ENCODE measurements at regions not wholly inside any gene's neighbourhood (a gene's known extent, or its start where the extent isn't known, plus 50 kb on each side); places are given as distances from the start of the nearest gene placed in this dataset.

DNA sequence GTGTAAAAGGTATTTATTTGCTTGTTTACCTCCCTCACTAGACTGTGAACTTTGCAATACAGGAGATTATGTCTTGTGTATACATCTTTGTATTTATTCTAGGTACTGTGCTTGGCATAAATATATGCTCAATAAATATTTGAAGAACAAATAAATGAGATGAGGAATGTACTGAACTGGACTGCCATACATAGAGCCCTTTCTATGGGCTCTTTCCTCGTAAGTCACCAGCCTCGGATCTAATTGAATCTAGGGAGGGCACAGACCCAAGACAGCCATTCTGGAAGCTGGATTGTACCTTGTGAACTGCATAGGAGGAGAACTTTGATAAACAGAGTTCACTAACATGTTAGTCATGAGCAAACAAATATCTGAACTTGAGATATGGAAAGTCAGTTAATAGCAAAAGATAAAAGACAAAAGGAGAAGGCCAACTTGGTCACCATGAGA lies 503.9 kb downstream of the INSC start:
- TF ChIP-seq, protein P1, sequence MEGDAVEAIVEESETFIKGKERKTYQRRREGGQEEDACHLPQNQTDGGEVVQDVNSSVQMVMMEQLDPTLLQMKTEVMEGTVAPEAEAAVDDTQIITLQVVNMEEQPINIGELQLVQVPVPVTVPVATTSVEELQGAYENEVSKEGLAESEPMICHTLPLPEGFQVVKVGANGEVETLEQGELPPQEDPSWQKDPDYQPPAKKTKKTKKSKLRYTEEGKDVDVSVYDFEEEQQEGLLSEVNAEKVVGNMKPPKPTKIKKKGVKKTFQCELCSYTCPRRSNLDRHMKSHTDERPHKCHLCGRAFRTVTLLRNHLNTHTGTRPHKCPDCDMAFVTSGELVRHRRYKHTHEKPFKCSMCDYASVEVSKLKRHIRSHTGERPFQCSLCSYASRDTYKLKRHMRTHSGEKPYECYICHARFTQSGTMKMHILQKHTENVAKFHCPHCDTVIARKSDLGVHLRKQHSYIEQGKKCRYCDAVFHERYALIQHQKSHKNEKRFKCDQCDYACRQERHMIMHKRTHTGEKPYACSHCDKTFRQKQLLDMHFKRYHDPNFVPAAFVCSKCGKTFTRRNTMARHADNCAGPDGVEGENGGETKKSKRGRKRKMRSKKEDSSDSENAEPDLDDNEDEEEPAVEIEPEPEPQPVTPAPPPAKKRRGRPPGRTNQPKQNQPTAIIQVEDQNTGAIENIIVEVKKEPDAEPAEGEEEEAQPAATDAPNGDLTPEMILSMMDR (IDR thresholded peaks at IDR 0.05) = no peak
- TF ChIP-seq POLR2A (IDR thresholded peaks at IDR 0.05) = no peak

All from uterus (tissue), 2 donors.